ENCODE measurements at regions not wholly inside any gene's neighbourhood (a gene's known extent, or its start where the extent isn't known, plus 50 kb on each side); places are given as distances from the start of the nearest gene placed in this dataset.

DNA sequence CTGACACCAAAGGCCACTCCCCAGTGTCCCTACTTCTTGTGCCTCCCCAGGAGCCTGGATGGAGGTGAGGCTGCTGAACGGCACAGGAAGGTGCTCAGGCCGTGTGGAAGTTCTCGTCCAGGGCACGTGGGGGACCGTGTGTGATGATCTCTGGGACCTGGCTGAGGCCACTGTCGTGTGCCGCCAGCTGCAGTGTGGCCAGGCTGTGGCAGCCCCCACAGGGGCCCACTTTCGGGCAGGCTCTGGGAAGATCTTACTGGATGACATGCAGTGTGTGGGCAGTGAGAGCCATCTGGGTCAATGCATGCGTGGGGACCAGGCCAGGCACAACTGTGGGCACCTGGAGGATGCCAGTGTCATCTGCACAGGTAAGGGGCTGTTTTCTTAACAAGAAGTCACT is 57.0 kb upstream of the C10orf120 start:
- TF ChIP-seq, protein P1, sequence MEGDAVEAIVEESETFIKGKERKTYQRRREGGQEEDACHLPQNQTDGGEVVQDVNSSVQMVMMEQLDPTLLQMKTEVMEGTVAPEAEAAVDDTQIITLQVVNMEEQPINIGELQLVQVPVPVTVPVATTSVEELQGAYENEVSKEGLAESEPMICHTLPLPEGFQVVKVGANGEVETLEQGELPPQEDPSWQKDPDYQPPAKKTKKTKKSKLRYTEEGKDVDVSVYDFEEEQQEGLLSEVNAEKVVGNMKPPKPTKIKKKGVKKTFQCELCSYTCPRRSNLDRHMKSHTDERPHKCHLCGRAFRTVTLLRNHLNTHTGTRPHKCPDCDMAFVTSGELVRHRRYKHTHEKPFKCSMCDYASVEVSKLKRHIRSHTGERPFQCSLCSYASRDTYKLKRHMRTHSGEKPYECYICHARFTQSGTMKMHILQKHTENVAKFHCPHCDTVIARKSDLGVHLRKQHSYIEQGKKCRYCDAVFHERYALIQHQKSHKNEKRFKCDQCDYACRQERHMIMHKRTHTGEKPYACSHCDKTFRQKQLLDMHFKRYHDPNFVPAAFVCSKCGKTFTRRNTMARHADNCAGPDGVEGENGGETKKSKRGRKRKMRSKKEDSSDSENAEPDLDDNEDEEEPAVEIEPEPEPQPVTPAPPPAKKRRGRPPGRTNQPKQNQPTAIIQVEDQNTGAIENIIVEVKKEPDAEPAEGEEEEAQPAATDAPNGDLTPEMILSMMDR (IDR thresholded peaks at IDR 0.05), result no peak
- TF ChIP-seq ETV6 (CRISPR knock-in tag; IDR thresholded peaks at IDR 0.05) (no peak), RELA (CRISPR knock-in tag; IDR thresholded peaks at IDR 0.05; ENCODE audit: borderline replicate concordance) (no peak), NFYB (CRISPR knock-in tag; conservative IDR thresholded peaks at IDR 0.05; ENCODE audit: low read depth) (no peak), NFATC4 (CRISPR knock-in tag; IDR thresholded peaks at IDR 0.05) (no peak), FOXP1 (CRISPR knock-in tag; IDR thresholded peaks at IDR 0.05; ENCODE audit: borderline replicate concordance) (no peak), TEAD4 (CRISPR knock-in tag; IDR thresholded peaks at IDR 0.05) (no peak)
- TF ChIP-seq, protein P2, sequence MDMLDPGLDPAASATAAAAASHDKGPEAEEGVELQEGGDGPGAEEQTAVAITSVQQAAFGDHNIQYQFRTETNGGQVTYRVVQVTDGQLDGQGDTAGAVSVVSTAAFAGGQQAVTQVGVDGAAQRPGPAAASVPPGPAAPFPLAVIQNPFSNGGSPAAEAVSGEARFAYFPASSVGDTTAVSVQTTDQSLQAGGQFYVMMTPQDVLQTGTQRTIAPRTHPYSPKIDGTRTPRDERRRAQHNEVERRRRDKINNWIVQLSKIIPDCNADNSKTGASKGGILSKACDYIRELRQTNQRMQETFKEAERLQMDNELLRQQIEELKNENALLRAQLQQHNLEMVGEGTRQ (CRISPR knock-in tag; IDR thresholded peaks at IDR 0.05), result no peak
- TF ChIP-seq, protein P3, sequence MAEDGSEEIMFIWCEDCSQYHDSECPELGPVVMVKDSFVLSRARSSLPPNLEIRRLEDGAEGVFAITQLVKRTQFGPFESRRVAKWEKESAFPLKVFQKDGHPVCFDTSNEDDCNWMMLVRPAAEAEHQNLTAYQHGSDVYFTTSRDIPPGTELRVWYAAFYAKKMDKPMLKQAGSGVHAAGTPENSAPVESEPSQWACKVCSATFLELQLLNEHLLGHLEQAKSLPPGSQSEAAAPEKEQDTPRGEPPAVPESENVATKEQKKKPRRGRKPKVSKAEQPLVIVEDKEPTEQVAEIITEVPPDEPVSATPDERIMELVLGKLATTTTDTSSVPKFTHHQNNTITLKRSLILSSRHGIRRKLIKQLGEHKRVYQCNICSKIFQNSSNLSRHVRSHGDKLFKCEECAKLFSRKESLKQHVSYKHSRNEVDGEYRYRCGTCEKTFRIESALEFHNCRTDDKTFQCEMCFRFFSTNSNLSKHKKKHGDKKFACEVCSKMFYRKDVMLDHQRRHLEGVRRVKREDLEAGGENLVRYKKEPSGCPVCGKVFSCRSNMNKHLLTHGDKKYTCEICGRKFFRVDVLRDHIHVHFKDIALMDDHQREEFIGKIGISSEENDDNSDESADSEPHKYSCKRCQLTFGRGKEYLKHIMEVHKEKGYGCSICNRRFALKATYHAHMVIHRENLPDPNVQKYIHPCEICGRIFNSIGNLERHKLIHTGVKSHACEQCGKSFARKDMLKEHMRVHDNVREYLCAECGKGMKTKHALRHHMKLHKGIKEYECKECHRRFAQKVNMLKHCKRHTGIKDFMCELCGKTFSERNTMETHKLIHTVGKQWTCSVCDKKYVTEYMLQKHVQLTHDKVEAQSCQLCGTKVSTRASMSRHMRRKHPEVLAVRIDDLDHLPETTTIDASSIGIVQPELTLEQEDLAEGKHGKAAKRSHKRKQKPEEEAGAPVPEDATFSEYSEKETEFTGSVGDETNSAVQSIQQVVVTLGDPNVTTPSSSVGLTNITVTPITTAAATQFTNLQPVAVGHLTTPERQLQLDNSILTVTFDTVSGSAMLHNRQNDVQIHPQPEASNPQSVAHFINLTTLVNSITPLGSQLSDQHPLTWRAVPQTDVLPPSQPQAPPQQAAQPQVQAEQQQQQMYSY (CRISPR knock-in tag; IDR thresholded peaks at IDR 0.05), result no peak
- TF ChIP-seq, protein P4, sequence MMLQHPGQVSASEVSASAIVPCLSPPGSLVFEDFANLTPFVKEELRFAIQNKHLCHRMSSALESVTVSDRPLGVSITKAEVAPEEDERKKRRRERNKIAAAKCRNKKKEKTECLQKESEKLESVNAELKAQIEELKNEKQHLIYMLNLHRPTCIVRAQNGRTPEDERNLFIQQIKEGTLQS (CRISPR knock-in tag; conservative IDR thresholded peaks at IDR 0.05), result no peak
